Progenitor cell of endocrine pancreas (in vitro differentiated cells): ENCODE measurements at regions not wholly inside any gene's neighbourhood (a gene's known extent, or its start where the extent isn't known, plus 50 kb on each side); places are given as distances from the start of the nearest gene placed in this dataset.
"Not testable (repeated sequence)": the region's sequence is repeated elsewhere in the genome, so short reads cannot be mapped to it uniquely, and the experiment has no call there.

ENCODE experiments used
- DNase-seq: peaks from one replicate; pipeline ENCODE4 v3.0.0; 2021; ENCODE audit warnings: low spot score; ENCODE audit not compliant: unreplicated experiment
- H3K27ac Mint-ChIP-seq: 2 replicates; pipeline ENCODE4 v1.8.0; 2021; ENCODE audit warnings: mild to moderate bottlenecking, moderate library complexity, mixed read lengths
- H3K27me3 Mint-ChIP-seq: 2 replicates; pipeline ENCODE4 v1.8.0; 2021; ENCODE audit warnings: mixed read lengths
- H3K36me3 Mint-ChIP-seq: 2 replicates; pipeline ENCODE4 v1.8.0; 2022; ENCODE audit warnings: mixed read lengths; ENCODE audit not compliant: insufficient read depth
- H3K4me1 Mint-ChIP-seq: 2 replicates; pipeline ENCODE4 v1.8.0; 2021; ENCODE audit warnings: low read depth, mixed read lengths
- H3K4me3 Mint-ChIP-seq: 2 replicates; pipeline ENCODE4 v1.8.0; 2021; ENCODE audit warnings: low read depth, mild to moderate bottlenecking, moderate library complexity, mixed read lengths
- H3K9me3 Mint-ChIP-seq: 2 replicates; pipeline ENCODE4 v1.8.0; 2021; ENCODE audit warnings: low read depth, mixed read lengths
- CTCF ChIP-seq: fragments of 200-600 bp; sonication (generic); IDR thresholded peaks from one replicate; pipeline ENCODE4 v1.5.0; 2021; ENCODE audit warnings: antibody characterized with exemption, mild to moderate bottlenecking; ENCODE audit not compliant: unreplicated experiment

- peaks cover 2% of the 10 kb centered on the region for H3K4me1 Mint-ChIP-seq
- H3K36me3 Mint-ChIP-seq = no peaks in the 10 kb centered on the region
- no peak overlapping the region for H3K4me3 Mint-ChIP-seq
- H3K9me3 Mint-ChIP-seq = no peaks in the 10 kb centered on the region
- no peak for DNase-seq
- no peak overlapping the region for H3K27ac Mint-ChIP-seq
- H3K27me3 Mint-ChIP-seq = no peaks in the 10 kb centered on the region
- no peak for TF ChIP-seq CTCF
These were observed 140.5 kb upstream of the ADAMTS3 start for GRCh38 chr4:72709475-72709874.

- H3K4me1 Mint-ChIP-seq = no peaks in the 10 kb centered on the region
- H3K27me3 Mint-ChIP-seq = no peaks in the 10 kb centered on the region
- TF ChIP-seq CTCF = no peak
- H3K36me3 Mint-ChIP-seq = no peaks in the 10 kb centered on the region
- no peak overlapping the region for H3K27ac Mint-ChIP-seq
- no peak for DNase-seq
- no peak overlapping the region for H3K4me3 Mint-ChIP-seq
- H3K9me3 Mint-ChIP-seq = no peaks in the 10 kb centered on the region
These were observed 137.7 kb upstream of the ADAMTS3 start for GRCh38 chr4:72706684-72707083.

GRCh38 chr4:72704925-72705640 is 136.1 kb upstream of the ADAMTS3 start:
- H3K9me3 Mint-ChIP-seq, H3K27ac Mint-ChIP-seq: not testable (repeated sequence)

GRCh38 chr4:72702948-72703347 is 133.9 kb upstream of the ADAMTS3 start:
- H3K4me1 Mint-ChIP-seq = no peaks in the 10 kb centered on the region
- no peak overlapping the region for H3K4me3 Mint-ChIP-seq
- H3K36me3 Mint-ChIP-seq = no peaks in the 10 kb centered on the region
- no peak for TF ChIP-seq CTCF
- H3K9me3 Mint-ChIP-seq = no peaks in the 10 kb centered on the region
- no peak overlapping the region for H3K27ac Mint-ChIP-seq
- no peaks in the 10 kb centered on the region for H3K27me3 Mint-ChIP-seq
- no peak for DNase-seq

More at GRCh38 chr4:72704925-72705640, 136.1 kb upstream of the ADAMTS3 start:
- not testable (repeated sequence) for H3K4me1 Mint-ChIP-seq, H3K36me3 Mint-ChIP-seq, H3K4me3 Mint-ChIP-seq, DNase-seq, H3K27me3 Mint-ChIP-seq

GRCh38 chr4:72701987-72702819 is 133.2 kb upstream of the ADAMTS3 start:
- H3K27ac Mint-ChIP-seq = no peak overlapping the region
- no peaks in the 10 kb centered on the region for H3K27me3 Mint-ChIP-seq
- no peaks in the 10 kb centered on the region for H3K36me3 Mint-ChIP-seq
- peak; percentile 72 for TF ChIP-seq CTCF
- DNase-seq = no peak
- H3K4me3 Mint-ChIP-seq = peak overlapping the region; percentile 62
- H3K9me3 Mint-ChIP-seq = no peaks in the 10 kb centered on the region
- no peaks in the 10 kb centered on the region for H3K4me1 Mint-ChIP-seq

GRCh38 chr4:72690771-72691170 is 121.8 kb upstream of the ADAMTS3 start:
- Mint-ChIP-seq H3K9me3 (peaks cover 12% of the 10 kb centered on the region), H3K36me3 (no peaks in the 10 kb centered on the region), H3K27ac (no peak overlapping the region), H3K27me3 (no peaks in the 10 kb centered on the region), H3K4me1 (no peaks in the 10 kb centered on the region), H3K4me3 (no peak overlapping the region)
- no peak for DNase-seq
- TF ChIP-seq CTCF = no peak
